ENCODE measurements at regions not wholly inside any gene's neighbourhood (a gene's known extent, or its start where the extent isn't known, plus 50 kb on each side); places are given as distances from the start of the nearest gene placed in this dataset.
A peak's percentile ranks its signal among the peaks of the same experiment; 100 is the strongest.

GRCh38 chr14:54251356-54251755 is 145.5 kb upstream of the CDKN3 start:
- Histone ChIP-seq H4K20me1 (ENCODE audit: insufficient read depth, low read length) (no peaks in the 10 kb centered on the region), H3K36me3 (ENCODE audit: insufficient read depth, low read length) (no peaks in the 10 kb centered on the region), H3K4me2 (ENCODE audit: insufficient read depth, low read length) (no peak overlapping the region), H3K27me3 (ENCODE audit: insufficient read depth, low read length) (peaks cover under 1% of the 10 kb centered on the region), H3K9me3 (ENCODE audit: low read depth, low read length) (no peaks in the 10 kb centered on the region), H3K79me2 (ENCODE audit: insufficient read depth, low read length) (no peaks in the 10 kb centered on the region), H3K4me3 (ENCODE audit: insufficient read depth, low read length) (no peak overlapping the region), H2AFZ (ENCODE audit: low read length) (no peak overlapping the region), H3K4me1 (ENCODE audit: insufficient read depth, low read length) (peaks cover 33% of the 10 kb centered on the region), H3K27ac (ENCODE audit: low read depth, low read length) (peak overlapping the region; percentile 14)
- TF ChIP-seq, protein P1, sequence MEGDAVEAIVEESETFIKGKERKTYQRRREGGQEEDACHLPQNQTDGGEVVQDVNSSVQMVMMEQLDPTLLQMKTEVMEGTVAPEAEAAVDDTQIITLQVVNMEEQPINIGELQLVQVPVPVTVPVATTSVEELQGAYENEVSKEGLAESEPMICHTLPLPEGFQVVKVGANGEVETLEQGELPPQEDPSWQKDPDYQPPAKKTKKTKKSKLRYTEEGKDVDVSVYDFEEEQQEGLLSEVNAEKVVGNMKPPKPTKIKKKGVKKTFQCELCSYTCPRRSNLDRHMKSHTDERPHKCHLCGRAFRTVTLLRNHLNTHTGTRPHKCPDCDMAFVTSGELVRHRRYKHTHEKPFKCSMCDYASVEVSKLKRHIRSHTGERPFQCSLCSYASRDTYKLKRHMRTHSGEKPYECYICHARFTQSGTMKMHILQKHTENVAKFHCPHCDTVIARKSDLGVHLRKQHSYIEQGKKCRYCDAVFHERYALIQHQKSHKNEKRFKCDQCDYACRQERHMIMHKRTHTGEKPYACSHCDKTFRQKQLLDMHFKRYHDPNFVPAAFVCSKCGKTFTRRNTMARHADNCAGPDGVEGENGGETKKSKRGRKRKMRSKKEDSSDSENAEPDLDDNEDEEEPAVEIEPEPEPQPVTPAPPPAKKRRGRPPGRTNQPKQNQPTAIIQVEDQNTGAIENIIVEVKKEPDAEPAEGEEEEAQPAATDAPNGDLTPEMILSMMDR (IDR thresholded peaks at IDR 0.05; ENCODE audit: extremely low read depth, low read depth, low read length), result no peak
- DNase-seq (ENCODE audit: insufficient read length, low spot score, missing footprints), result no peak

GRCh38 chr14:54252072-54252730 is 144.6 kb upstream of the CDKN3 start:
- Histone ChIP-seq H3K9me3 (ENCODE audit: low read depth, low read length) (no peaks in the 10 kb centered on the region), H3K27ac (ENCODE audit: low read depth, low read length) (peak overlapping the region; percentile 14), H3K36me3 (ENCODE audit: insufficient read depth, low read length) (no peaks in the 10 kb centered on the region), H2AFZ (ENCODE audit: low read length) (no peak overlapping the region), H3K4me1 (ENCODE audit: insufficient read depth, low read length) (peaks cover 33% of the 10 kb centered on the region), H3K79me2 (ENCODE audit: insufficient read depth, low read length) (no peaks in the 10 kb centered on the region), H3K27me3 (ENCODE audit: insufficient read depth, low read length) (no peaks in the 10 kb centered on the region), H4K20me1 (ENCODE audit: insufficient read depth, low read length) (no peaks in the 10 kb centered on the region), H3K4me3 (ENCODE audit: insufficient read depth, low read length) (no peak overlapping the region), H3K4me2 (ENCODE audit: insufficient read depth, low read length) (peak overlapping the region; percentile 13)
- TF ChIP-seq, protein P1 (IDR thresholded peaks at IDR 0.05; ENCODE audit: extremely low read depth, low read depth, low read length), result no peak
- no peak for DNase-seq (ENCODE audit: insufficient read length, low spot score, missing footprints)

GRCh38 chr14:54253195-54253947 is 143.4 kb upstream of the CDKN3 start:
- no peaks in the 10 kb centered on the region for H3K9me3 ChIP-seq (ENCODE audit: low read depth, low read length)
- H3K27ac ChIP-seq (ENCODE audit: low read depth, low read length), result peak overlapping the region; percentile 44
- H3K27me3 ChIP-seq (ENCODE audit: insufficient read depth, low read length), result no peaks in the 10 kb centered on the region
- no peak overlapping the region for H3K4me3 ChIP-seq (ENCODE audit: insufficient read depth, low read length)
- TF ChIP-seq, protein P1 (IDR thresholded peaks at IDR 0.05; ENCODE audit: extremely low read depth, low read depth, low read length), result no peak
- peaks cover 33% of the 10 kb centered on the region for H3K4me1 ChIP-seq (ENCODE audit: insufficient read depth, low read length)
- H3K4me2 ChIP-seq (ENCODE audit: insufficient read depth, low read length), result peak overlapping the region; percentile 15
- no peaks in the 10 kb centered on the region for H3K79me2 ChIP-seq (ENCODE audit: insufficient read depth, low read length)
- H3K36me3 ChIP-seq (ENCODE audit: insufficient read depth, low read length), result no peaks in the 10 kb centered on the region
- no peak for DNase-seq (ENCODE audit: insufficient read length, low spot score, missing footprints)
- no peaks in the 10 kb centered on the region for H4K20me1 ChIP-seq (ENCODE audit: insufficient read depth, low read length)
- no peak overlapping the region for H2AFZ ChIP-seq (ENCODE audit: low read length)

DNA sequence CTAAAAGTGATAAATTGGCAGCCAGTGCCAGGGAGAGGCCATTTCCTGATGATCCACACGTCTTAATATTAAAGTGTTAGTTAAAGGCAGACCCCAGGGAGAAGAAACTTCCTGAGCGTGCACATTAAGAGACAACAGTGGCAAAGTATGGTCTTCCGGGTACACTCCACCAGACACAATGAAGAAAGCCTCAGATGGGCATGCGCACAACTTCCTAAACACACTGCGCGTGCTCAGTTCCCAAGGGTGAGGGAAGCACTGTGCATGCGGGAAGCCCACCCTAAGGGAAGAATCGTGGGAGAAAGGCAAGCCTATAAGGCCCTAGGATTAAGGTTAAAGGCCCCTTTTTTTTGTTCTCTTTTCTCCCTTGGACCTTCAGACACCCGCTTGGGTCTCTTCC is 140.7 kb upstream of the CDKN3 start:
- DNase-seq (ENCODE audit: insufficient read length, low spot score, missing footprints), result no peak
- H3K4me3 ChIP-seq (ENCODE audit: insufficient read depth, low read length), result no peak overlapping the region
- no peaks in the 10 kb centered on the region for H3K9me3 ChIP-seq (ENCODE audit: low read depth, low read length)
- H3K27me3 ChIP-seq (ENCODE audit: insufficient read depth, low read length), result no peaks in the 10 kb centered on the region
- no peak overlapping the region for H2AFZ ChIP-seq (ENCODE audit: low read length)
- H3K79me2 ChIP-seq (ENCODE audit: insufficient read depth, low read length), result no peaks in the 10 kb centered on the region
- TF ChIP-seq, protein P1 (IDR thresholded peaks at IDR 0.05; ENCODE audit: extremely low read depth, low read depth, low read length), result no peak
- H3K36me3 ChIP-seq (ENCODE audit: insufficient read depth, low read length), result no peaks in the 10 kb centered on the region
- no peak overlapping the region for H3K27ac ChIP-seq (ENCODE audit: low read depth, low read length)
- peaks cover 33% of the 10 kb centered on the region for H3K4me1 ChIP-seq (ENCODE audit: insufficient read depth, low read length)
- H4K20me1 ChIP-seq (ENCODE audit: insufficient read depth, low read length), result no peaks in the 10 kb centered on the region
- no peak overlapping the region for H3K4me2 ChIP-seq (ENCODE audit: insufficient read depth, low read length)
